BE2C (cell line): ENCODE measurements at regions not wholly inside any gene's neighbourhood (a gene's known extent, or its start where the extent isn't known, plus 50 kb on each side); places are given as distances from the start of the nearest gene placed in this dataset.

Experiments used
- DNase-seq: peaks from one replicate; pipeline ENCODE4 v3.0.0-alpha.2; 2020
- H3K27me3 ChIP-seq: fragments of 250-450 bp; sonication (Bioruptor Pico); 2 replicates; pipeline ENCODE4 v1.5.1; 2020; ENCODE audit warnings: mild to moderate bottlenecking
- H3K36me3 ChIP-seq: fragments of 250-450 bp; sonication (Bioruptor Pico); 2 replicates; pipeline ENCODE4 v1.5.1; 2020; ENCODE audit warnings: mild to moderate bottlenecking
- H3K4me1 ChIP-seq: fragments of 250-450 bp; sonication (Bioruptor Pico); 2 replicates; pipeline ENCODE4 v1.5.1; 2020
- H3K4me3 ChIP-seq: 2 replicates; pipeline ENCODE4 v1.5.1; 2011; ENCODE audit warnings: low read depth, low read length
- H3K9me3 ChIP-seq: fragments of 250-450 bp; sonication (Bioruptor Pico); 2 replicates; pipeline ENCODE4 v1.5.1; 2020
- TF ChIP-seq, protein P1 (sequence below): IDR thresholded peaks from 2 replicates; pipeline ENCODE4 v1.5.1; 2012; ENCODE audit warnings: mild to moderate bottlenecking, low read depth, low read length

DNA sequence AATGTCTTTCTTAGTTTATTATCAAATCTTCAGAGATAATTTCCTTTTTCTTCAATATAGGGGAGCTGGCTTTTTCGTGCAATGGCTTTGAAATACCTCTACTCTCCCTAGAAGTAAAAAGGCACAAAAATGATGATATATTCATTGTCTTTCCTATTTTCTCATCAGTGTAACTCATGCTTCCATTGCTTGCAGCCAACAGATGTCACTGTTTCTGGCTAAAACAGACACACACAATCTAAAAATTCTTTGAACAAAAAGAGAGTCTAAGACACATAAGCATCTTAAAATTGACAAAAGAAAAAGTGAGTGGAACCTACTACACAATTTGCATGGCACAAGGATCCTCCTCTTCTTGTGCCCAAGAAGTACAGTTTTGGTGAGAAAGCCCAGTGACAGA, 448.7 kb upstream of the VRK2 start:
- TF ChIP-seq, protein P1, sequence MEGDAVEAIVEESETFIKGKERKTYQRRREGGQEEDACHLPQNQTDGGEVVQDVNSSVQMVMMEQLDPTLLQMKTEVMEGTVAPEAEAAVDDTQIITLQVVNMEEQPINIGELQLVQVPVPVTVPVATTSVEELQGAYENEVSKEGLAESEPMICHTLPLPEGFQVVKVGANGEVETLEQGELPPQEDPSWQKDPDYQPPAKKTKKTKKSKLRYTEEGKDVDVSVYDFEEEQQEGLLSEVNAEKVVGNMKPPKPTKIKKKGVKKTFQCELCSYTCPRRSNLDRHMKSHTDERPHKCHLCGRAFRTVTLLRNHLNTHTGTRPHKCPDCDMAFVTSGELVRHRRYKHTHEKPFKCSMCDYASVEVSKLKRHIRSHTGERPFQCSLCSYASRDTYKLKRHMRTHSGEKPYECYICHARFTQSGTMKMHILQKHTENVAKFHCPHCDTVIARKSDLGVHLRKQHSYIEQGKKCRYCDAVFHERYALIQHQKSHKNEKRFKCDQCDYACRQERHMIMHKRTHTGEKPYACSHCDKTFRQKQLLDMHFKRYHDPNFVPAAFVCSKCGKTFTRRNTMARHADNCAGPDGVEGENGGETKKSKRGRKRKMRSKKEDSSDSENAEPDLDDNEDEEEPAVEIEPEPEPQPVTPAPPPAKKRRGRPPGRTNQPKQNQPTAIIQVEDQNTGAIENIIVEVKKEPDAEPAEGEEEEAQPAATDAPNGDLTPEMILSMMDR: no peak
- Histone ChIP-seq H3K4me3 (no peak overlapping the region), H3K4me1 (no peaks in the 10 kb centered on the region), H3K9me3 (no peaks in the 10 kb centered on the region), H3K27me3 (no peaks in the 10 kb centered on the region), H3K36me3 (no peaks in the 10 kb centered on the region)
- DNase-seq: no peak

DNA sequence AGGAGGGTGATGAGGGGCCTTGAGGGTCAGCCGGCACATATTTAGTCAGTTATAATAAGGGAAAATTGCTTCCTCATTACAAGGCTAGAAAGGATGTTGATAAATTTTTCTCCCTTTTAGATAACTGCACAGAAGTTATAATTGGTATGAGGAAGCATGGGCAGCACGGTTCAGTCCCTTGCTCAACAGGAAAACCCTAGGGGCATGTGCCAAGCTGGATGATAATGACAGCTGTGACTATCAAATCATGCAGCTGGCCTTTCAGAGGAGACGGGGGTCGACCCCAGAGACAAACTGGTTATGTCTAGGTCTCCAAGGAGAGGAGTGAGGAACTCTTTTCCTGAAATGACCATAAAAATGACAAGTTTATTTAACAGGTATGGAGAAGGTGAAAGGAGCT, 448.1 kb upstream of the VRK2 start:
- TF ChIP-seq, protein P1: no peak
- Histone ChIP-seq H3K4me3 (no peak overlapping the region), H3K4me1 (no peaks in the 10 kb centered on the region), H3K36me3 (no peaks in the 10 kb centered on the region), H3K9me3 (no peaks in the 10 kb centered on the region), H3K27me3 (no peaks in the 10 kb centered on the region)
- DNase-seq: no peak

- no peaks in the 10 kb centered on the region for H3K4me1 ChIP-seq
- H3K4me3 ChIP-seq: no peak overlapping the region
- H3K27me3 ChIP-seq: no peaks in the 10 kb centered on the region
- TF ChIP-seq, protein P1: no peak
- DNase-seq: no peak
- H3K36me3 ChIP-seq: no peaks in the 10 kb centered on the region
- no peaks in the 10 kb centered on the region for H3K9me3 ChIP-seq
Measured at GRCh38 chr2:57602733-57603132, 443.9 kb upstream of the VRK2 start.

GRCh38 chr2:57614988-57615387, 431.6 kb upstream of the VRK2 start:
- TF ChIP-seq, protein P1: no peak

GRCh38 chr2:57615855-57616556, 430.6 kb upstream of the VRK2 start:
- TF ChIP-seq, protein P1: no peak
- H3K4me1 ChIP-seq: no peaks in the 10 kb centered on the region
- no peaks in the 10 kb centered on the region for H3K36me3 ChIP-seq
- H3K4me3 ChIP-seq: no peak overlapping the region
- no peaks in the 10 kb centered on the region for H3K9me3 ChIP-seq
- DNase-seq: no peak
- no peaks in the 10 kb centered on the region for H3K27me3 ChIP-seq

More at GRCh38 chr2:57614988-57615387, 431.6 kb upstream of the VRK2 start:
- no peaks in the 10 kb centered on the region for H3K27me3 ChIP-seq
- no peaks in the 10 kb centered on the region for H3K36me3 ChIP-seq
- H3K4me1 ChIP-seq: no peaks in the 10 kb centered on the region
- H3K9me3 ChIP-seq: no peaks in the 10 kb centered on the region
- H3K4me3 ChIP-seq: no peak overlapping the region
- no peak for DNase-seq

DNA sequence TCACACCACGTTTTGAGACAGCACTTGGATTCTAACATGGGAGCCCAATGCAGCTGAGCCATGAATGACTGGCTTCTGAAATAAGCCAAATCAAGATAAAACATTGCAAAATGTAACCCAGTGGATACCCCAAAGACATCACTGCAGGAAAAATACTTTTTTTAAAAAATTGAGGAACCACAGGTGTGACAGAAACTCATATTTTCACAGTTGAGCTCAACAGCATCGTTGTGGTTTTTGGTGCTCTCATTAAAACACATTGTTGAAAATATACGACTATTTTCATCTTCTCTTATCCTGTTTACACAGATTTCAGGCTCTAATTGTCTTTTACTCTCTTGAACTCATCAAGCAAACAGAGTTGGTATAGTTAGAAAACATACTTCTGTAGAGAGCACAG, 429.3 kb upstream of the VRK2 start:
- no peaks in the 10 kb centered on the region for H3K36me3 ChIP-seq
- no peak overlapping the region for H3K4me3 ChIP-seq
- TF ChIP-seq, protein P1: no peak
- H3K27me3 ChIP-seq: no peaks in the 10 kb centered on the region
- H3K9me3 ChIP-seq: no peaks in the 10 kb centered on the region
- DNase-seq: no peak
- H3K4me1 ChIP-seq: no peaks in the 10 kb centered on the region
